K562 (cell line): ENCODE measurements at regions not wholly inside any gene's neighbourhood (a gene's known extent, or its start where the extent isn't known, plus 50 kb on each side); places are given as distances from the start of the nearest gene placed in this dataset.
A peak's percentile ranks its signal among the peaks of the same experiment; 100 is the strongest.

Source experiments
- ATAC-seq: fragments of 200-7000 bp; cut with Tn5 transposase; 3 replicates; pipeline ENCODE4 v1.9.1; 2020; ENCODE audit warnings: moderate library complexity
- BruUV-seq: library from RNA; stranded (reverse); fragments of 400-500 nt; replicated peaks from 2 replicates; lab custom pipeline; 2021; lab: Mats Ljungman, UMichigan
- CTCF ChIA-PET: fragments of 300-600 bp; formaldehyde crosslinking; extraction: SDS; loops from one replicate; lab custom pipeline; 2021; ENCODE audit warnings: low intra/inter-chr PET ratio; lab: Yijun Ruan, JAX
- POLR2A ChIA-PET: fragments of 300-600, 350-650 bp; sonication (Branson Sonifier 250); formaldehyde crosslinking; extraction: SDS; loops from one replicate; lab custom pipeline; 2021; ENCODE audit warnings: antibody characterized with exemption, inconsistent platforms; lab: Yijun Ruan, JAX
- DNase-seq, 4 experiments: peaks; one replicate each; pipeline versions ENCODE4 v3.0.0 to v3.0.0-alpha.2; 2011 to 2018; ENCODE audit warnings: low spot score in 3 of 4, mixed read lengths in 3 of 4; ENCODE audit errors: extremely low read depth in 1 of 4
- FAIRE-seq: peaks from 2 replicates; lab custom pipeline; 2011; peaks lifted over from hg19 to GRCh38; lab: Jason Lieb, UNC
- H2AFZ ChIP-seq: 2 replicates; pipeline ENCODE4 v1.6.0; 2011; ENCODE audit warnings: low read depth, low read length, control low read depth, inconsistent platforms
- H3K27ac ChIP-seq: fragments of 200-600 bp; 3 replicates; pipeline ENCODE4 v1.8.0; 2011; ENCODE audit warnings: low read depth, mild to moderate bottlenecking, control low read depth, inconsistent platforms, low read length, moderate library complexity, mixed read lengths; ENCODE audit errors: extremely low read depth
- H3K27me3 ChIP-seq, 2 experiments: fragments of 300-600 bp in 1 of 2; 2 replicates in 1 of 2; 3 replicates in 1 of 2; pipeline versions ENCODE4 v1.6.0 to v1.8.0; 2011; ENCODE audit warnings: inconsistent platforms in 2 of 2, low read length in 2 of 2, mild to moderate bottlenecking in 1 of 2, mixed read lengths in 1 of 2, moderate library complexity in 1 of 2; ENCODE audit not compliant: control insufficient read depth in 2 of 2, insufficient read depth in 2 of 2
- H3K36me3 ChIP-seq: fragments of 300-600 bp; 3 replicates; pipeline ENCODE4 v1.8.0; 2011; ENCODE audit warnings: mild to moderate bottlenecking, low read length, inconsistent platforms; ENCODE audit not compliant: control insufficient read depth, insufficient read depth
- H3K4me1 ChIP-seq, 2 experiments: fragments of 200-600 bp in 1 of 2; replicated peaks in 1 of 2; 2 replicates in 1 of 2; 3 replicates in 1 of 2; pipeline versions ENCODE4 v1.5.1 to v1.8.0; 2011; ENCODE audit warnings: inconsistent platforms in 2 of 2, low read length in 2 of 2, mild to moderate bottlenecking in 1 of 2, mixed read lengths in 1 of 2, moderate library complexity in 1 of 2; ENCODE audit not compliant: control insufficient read depth in 2 of 2, insufficient read depth in 2 of 2
- H3K4me2 ChIP-seq: 2 replicates; pipeline ENCODE4 v1.6.1; 2011; ENCODE audit warnings: low read length, control low read depth, inconsistent platforms, mixed read lengths; ENCODE audit not compliant: insufficient read depth
- H3K4me3 ChIP-seq: fragments of 200-600 bp; sonication (generic), shearing (Covaris generic); 2 replicates; pipeline ENCODE4 v1.5.1; 2016; ENCODE audit warnings: control low read depth, inconsistent platforms
- H3K79me2 ChIP-seq: fragments of 200-600 bp; 3 replicates; pipeline ENCODE4 v1.8.0; 2011; ENCODE audit warnings: low read length, inconsistent platforms; ENCODE audit not compliant: control insufficient read depth, insufficient read depth
- H3K9ac ChIP-seq, 2 experiments: 2 replicates each; pipeline versions ENCODE4 v1.6.0 to v1.6.1; 2011; ENCODE audit warnings: low read depth in 2 of 2, low read length in 2 of 2, control low read depth in 1 of 2, inconsistent platforms in 1 of 2, mild to moderate bottlenecking in 1 of 2, mixed read lengths in 1 of 2; ENCODE audit not compliant: insufficient read depth in 1 of 2
- H3K9me1 ChIP-seq: one replicate; pipeline ENCODE4 v1.6.0; 2011; ENCODE audit warnings: inconsistent platforms, mild to moderate bottlenecking, low read length, moderate library complexity; ENCODE audit not compliant: control insufficient read depth, insufficient read depth
- H3K9me3 ChIP-seq: replicated peaks from 2 replicates; pipeline ENCODE4 v1.5.1; 2011; ENCODE audit warnings: low read depth, low read length, inconsistent platforms; ENCODE audit not compliant: control insufficient read depth, insufficient read depth
- H4K20me1 ChIP-seq: replicated peaks from 2 replicates; pipeline ENCODE4 v1.6.1; 2011; ENCODE audit warnings: low read length, inconsistent platforms, mixed read lengths; ENCODE audit not compliant: control insufficient read depth, insufficient read depth
- CEBPB ChIP-seq: fragments of 450-650 bp; IDR thresholded peaks from 2 replicates; pipeline ENCODE4 v1.6.1; 2016; ENCODE audit warnings: missing genetic modification characterization, missing compliant biosample characterization
- NCOA1 ChIP-seq: fragments of 450-650 bp; IDR thresholded peaks from 2 replicates; pipeline ENCODE4 v1.6.1; 2016; ENCODE audit warnings: low read depth
- RBM25 ChIP-seq: fragments of 200-400 bp; formaldehyde crosslinking; IDR thresholded peaks from 2 replicates; pipeline ENCODE4 v1.6.1; 2018; ENCODE audit warnings: low read length, low read depth, moderate library complexity; ENCODE audit not compliant: severe bottlenecking
- SNRNP70 ChIP-seq: fragments of 200-400 bp; formaldehyde crosslinking; optimal IDR thresholded peaks from 2 replicates; pipeline ENCODE3; 2017; ENCODE audit warnings: low read depth, low read length
- THRAP3 ChIP-seq: fragments of 450-650 bp; IDR thresholded peaks from 2 replicates; pipeline ENCODE4 v1.6.1; 2016; ENCODE audit warnings: mild to moderate bottlenecking, inconsistent platforms, borderline replicate concordance
- WGBS: fragments of 100-300 bp; shearing (Covaris generic); methylation state at CpG from one replicate; pipeline ENCODE4 v1.1.6; 2016; ENCODE audit warnings: low coverage, mixed read lengths; ENCODE audit not compliant: insufficient coverage; ENCODE audit errors: missing lambda C conversion rate; 5-methylcytosine and 5-hydroxymethylcytosine counted together
- in situ Hi-C: fragments of 300-500 bp; cut with MboI; formaldehyde crosslinking; loops from 4 replicates; pipeline ENCODE4 v1.15.0; 2018; ENCODE audit warnings: inconsistent platforms, mixed read lengths
- intact Hi-C: fragments of 100-400 bp; cut with micrococcal nuclease; formaldehyde crosslinking; loops from 2 replicates; pipeline ENCODE4 v1.14.2; 2022

DNA sequence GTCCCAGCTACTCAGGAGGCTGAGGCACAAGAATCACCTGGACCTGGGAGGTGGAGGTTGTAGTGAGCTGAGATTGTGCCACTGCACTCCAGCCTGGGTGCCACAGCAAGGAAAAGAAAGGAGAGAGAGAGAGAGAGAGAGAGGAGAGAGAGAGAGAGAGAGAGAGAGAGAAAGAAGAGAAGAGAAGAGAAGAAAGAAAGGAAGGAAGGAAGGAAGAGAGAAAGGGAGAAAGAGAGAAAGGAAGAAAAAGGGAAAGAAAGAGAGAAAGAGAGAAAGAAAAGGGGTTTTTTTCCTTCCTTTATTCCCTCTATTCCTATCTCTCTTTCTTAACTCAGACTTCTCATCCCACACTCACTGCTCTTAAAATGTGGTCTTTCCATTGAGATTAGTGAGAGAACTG lies 238.7 kb upstream of the PRDM1 start:
- no peaks in the 10 kb centered on the region for H3K9me3 ChIP-seq
- no peak overlapping the region for H3K4me3 ChIP-seq
- H3K36me3 ChIP-seq, result no peaks in the 10 kb centered on the region
- intact Hi-C loops (no loop called here), in situ Hi-C loops (no loop called here)
- H3K4me2 ChIP-seq, result no peak overlapping the region
- no peaks in the 10 kb centered on the region for H4K20me1 ChIP-seq
- TF ChIP-seq SNRNP70 (no peak), NCOA1 (no peak), THRAP3 (no peak)
- no peak for FAIRE-seq
- ATAC-seq, result no peak
- no peak for DNase-seq
- H3K79me2 ChIP-seq, result no peaks in the 10 kb centered on the region
- H3K27ac ChIP-seq, result no peak overlapping the region
- H2AFZ ChIP-seq, result no peak overlapping the region
- ChIA-PET POLR2A (no interaction called here), CTCF (interaction anchor here (0.5 kb wide), 1 partner anchor 22 kb away, joined by 4 read pairs; no protein-coding TSS in a partner anchor)
- H3K27me3 ChIP-seq, result peaks cover 2 to 20% of the 10 kb centered on the region in 2 experiments; a peak in 2 of 5 replicates
- BruUV-seq, result no TSS peak
- no peaks in the 10 kb centered on the region; a peak in 1 of 5 replicates for H3K4me1 ChIP-seq
- no peaks in the 10 kb centered on the region for H3K9me1 ChIP-seq
- no peak overlapping the region for H3K9ac ChIP-seq

DNA sequence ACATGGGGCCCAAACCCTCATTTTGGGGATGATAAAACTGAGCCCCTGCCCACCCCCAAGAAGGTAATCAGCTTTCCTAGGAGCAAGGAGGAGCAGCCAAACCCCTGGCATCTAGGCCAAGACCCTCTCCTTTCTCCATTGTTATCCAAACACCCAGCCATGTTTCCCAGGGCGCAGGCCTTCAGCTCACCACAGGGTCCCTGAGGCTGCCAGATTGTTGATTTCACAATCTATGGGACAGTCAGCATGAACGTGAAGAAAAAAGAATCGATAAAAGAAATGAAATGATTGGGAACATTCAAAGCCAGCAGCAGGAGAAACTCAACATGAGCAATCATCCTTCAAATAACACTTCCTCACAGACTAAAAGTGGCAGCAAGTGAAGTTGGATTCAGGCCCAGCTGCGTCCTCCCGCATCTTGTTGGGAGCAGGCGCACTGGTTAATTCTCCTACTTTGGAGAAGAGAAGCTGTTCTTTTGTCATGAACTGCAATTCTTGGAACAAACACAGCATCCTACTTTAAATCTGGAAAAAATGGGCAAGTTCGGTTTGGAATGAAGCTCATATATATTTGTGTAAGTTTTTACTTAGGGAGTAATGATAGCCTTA lies 241.8 kb upstream of the PRDM1 start:
- in situ Hi-C loops (no loop called here), intact Hi-C loops (no loop called here)
- FAIRE-seq (no peak), ATAC-seq (no peak), DNase-seq (no peak)
- no peak overlapping the region for H2AFZ ChIP-seq
- H3K4me1 ChIP-seq, result no peaks in the 10 kb centered on the region
- no peak overlapping the region for H3K9ac ChIP-seq
- peaks cover 2 to 10% of the 10 kb centered on the region in 2 experiments; a peak in 2 of 5 replicates for H3K27me3 ChIP-seq
- H3K9me3 ChIP-seq, result no peaks in the 10 kb centered on the region
- TF ChIP-seq RBM25 (no peak), CEBPB (peak; percentile 47)
- BruUV-seq, result no TSS peak
- ChIA-PET CTCF (no interaction called here), POLR2A (no interaction called here)
- 27% methylated on average over 6 of the region's 7 CpGs for WGBS
- no peaks in the 10 kb centered on the region for H4K20me1 ChIP-seq
- H3K36me3 ChIP-seq, result no peaks in the 10 kb centered on the region
- no peak overlapping the region for H3K4me2 ChIP-seq
- no peaks in the 10 kb centered on the region for H3K9me1 ChIP-seq
- H3K79me2 ChIP-seq, result no peaks in the 10 kb centered on the region
- H3K27ac ChIP-seq, result no peak overlapping the region
- H3K4me3 ChIP-seq, result no peak overlapping the region
